CD4-positive, alpha-beta T cell treated with Interleukin-15 for 4 hours (primary cell): ENCODE measurements at regions not wholly inside any gene's neighbourhood (a gene's known extent, or its start where the extent isn't known, plus 50 kb on each side); places are given as distances from the start of the nearest gene placed in this dataset.

Source experiments
- DNase-seq: peaks from one replicate; pipeline ENCODE4 v3.0.0-alpha.2; 2020; ENCODE audit warnings: low spot score

DNA sequence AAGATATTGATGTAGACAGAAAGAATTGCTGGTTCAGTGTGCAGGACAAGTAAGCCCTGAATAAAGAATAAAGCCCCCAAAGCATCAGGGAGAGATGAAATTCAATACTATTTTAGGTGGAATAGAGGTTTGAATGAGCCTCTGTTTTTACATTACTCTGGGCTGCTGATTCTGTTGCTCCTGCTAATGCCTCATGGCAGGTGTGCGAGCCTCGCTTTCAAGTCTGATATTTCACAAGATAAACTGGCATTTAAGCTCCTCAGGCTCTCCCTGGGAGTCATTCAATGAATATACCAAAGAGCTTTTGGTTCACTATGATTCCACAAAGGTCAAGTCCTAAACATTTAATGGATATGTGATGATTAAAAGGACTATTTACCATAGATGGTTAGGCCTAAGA, 601.0 kb upstream of the SLC39A10 start:
- no peak for DNase-seq

DNA sequence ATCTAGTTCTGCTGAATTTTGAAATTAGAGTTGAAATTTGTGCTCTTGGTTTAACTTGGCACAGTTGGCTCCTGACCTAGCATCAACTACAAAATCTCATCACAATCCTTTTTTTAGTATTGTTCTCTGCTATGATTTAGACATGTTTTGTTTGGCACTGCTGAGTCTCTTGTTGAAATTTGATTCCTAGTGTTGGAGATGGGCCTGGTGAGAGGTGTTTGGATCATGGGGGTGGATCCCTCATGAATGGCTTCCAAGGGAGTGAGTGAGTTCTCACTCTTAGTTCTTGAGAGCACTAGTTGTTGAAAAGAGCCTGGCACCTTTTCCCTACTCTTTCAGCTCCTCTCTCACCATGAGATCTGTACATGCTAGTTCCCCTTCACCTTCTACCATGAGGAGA, 605.6 kb upstream of the SLC39A10 start:
- no peak for DNase-seq

DNA sequence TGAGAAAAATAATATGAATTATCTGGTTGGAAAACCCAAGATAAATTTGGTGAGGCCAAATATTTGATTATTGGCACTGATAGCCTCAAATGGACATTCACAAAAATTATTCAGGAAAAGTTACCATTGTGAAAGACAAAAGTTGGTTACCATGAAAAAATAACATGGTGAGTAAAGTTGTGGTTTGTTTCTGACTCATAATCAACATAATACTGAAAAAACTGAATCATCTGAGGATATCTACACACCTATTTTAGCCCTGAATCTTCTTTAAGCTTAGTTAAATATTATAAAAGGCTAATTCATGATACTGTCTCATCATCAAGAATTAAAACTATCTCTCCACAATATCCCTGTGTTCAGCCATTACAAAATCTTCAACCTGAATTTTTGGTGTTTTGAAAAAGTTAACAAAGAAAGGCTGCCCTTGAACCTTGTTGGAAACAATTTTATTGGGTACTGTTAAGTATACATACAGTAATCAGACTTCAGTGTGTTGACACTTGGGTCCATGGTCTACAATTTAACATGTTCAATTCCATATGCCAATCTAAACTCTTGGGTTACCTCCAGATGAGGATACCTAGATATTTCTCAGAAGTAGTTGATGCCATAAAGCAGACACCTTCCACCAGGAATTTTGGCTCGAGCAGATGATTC, 607.5 kb upstream of the SLC39A10 start:
- DNase-seq, result no peak

DNA sequence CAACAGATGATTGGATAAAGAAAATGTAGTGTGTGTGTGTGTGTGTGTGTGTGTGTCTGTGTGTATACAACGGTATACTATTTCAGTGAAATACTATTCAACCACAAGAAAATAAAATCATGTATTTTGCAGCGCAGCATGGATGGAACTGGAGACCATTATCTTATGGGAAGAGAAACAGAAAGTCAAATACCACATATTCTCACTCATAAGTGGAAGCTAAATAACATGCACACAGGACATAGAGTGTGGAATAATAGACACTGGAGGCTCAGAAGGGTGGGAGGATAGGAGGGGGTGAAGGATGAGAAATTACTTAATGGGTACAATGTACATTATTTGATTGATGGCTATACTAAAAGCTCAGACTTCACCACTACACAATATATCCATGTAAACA, 609.1 kb upstream of the SLC39A10 start:
- DNase-seq, result no peak

DNA sequence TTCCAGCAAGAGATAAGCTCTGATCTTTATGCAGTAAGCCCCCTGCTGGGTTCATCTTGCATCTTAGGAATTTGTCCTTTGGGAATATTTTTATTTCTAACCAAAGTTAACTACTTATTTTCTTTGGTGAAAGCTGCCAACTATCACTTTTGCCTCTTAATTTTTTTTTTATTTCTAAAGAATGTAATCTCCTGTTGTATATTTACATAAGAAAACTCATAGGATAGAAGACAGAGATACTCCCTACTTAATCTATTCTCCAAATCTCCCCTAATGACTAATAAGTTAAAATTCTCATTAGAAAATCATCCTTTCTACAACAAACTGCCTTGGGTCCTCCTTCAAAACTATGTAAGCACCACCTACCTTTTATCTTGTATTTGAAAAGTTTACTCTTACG, 612.2 kb upstream of the SLC39A10 start:
- DNase-seq, result no peak

DNA sequence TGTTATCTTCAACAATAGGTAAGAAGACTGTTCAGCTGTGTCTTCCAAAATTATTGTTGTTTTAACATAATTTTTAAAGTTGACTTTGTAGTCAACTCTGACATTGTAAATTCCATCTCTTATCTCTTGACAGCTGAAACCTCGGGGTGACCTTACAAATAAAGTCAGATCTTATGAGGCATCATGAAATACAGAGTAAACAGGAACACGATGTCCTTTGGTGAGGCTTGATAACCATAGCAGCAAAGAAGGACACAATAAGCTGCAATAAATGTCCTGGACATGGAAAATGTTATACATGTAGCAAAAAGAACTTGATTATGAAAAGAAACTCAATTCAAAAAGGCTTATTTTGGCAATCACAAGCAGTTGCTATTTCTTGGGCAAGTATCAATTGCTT, 618.9 kb upstream of the SLC39A10 start:
- no peak for DNase-seq

DNA sequence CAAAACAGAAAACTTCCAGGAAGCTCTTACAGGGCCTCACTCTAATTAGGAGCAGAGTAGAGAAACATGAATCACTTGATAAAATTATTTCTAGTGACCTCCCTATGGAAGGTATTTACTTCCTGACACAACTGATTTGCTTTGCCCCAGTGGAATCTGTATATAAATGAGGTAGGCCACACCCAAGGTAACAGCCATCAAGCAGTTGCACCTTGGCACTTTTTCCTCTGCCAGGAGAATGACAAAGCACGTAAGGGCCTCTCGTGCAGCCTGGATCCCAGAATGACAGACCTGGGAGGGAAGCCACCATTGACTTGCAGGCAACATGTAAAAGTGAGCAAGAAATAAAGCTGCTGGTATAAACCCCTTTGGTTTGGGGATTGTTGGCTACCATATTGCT, 620.0 kb upstream of the SLC39A10 start:
- no peak for DNase-seq

DNA sequence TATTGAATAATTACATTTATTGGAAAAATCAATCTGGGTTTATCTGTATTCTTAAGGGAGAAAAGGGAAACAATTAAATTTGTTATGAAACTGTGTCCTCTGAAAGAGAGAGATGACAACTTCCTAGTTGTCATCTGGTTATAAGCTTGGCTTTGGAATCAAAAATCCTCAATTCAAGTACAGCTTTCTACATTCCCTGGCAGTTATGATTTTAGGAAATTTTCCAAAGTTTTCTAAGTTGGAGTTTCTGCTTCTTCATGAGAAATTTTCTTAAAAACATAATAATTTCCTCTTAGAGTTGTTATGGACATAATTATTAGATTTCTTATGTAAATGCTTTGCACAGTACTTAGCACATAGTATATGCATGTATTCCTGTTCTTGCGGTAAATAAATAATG, 625.6 kb upstream of the SLC39A10 start:
- no peak for DNase-seq

DNA sequence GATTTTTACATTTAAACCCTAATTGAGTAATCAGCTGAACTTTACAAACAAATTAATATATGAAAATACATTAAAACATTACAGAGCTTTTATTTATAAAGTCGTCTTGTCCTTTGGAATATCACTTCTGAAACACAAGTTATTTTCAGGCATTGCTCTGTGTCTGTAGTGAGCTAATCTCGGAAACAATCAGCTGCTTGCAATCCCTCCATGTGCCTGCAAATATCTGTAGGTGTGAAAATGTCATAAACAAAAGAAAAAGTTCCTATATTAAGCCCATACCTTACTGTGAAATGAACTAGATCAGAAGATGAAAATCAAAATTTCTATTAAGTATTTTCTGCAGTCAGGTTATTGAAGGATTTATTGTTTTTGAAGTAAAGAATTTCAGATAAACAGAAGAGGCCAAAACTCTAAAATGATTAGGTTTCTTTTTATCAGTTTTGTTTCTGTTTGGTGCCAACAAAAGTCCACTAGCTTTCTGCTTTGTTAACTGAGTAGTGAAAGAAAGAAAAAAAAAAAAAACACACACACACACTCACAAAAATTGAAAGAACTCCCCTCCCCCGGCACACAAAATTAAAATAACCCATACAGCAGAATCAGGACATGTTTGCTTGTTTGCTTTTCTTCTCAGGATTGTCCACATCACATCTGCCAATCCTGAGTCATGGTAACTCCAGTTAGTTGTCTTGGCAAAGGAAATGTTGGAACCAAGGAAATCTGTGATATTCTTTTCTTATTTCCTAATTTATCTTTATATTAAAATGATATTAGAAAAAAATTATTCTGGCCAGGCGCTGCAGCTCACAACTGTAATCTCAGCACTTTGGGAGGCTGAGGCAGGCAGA, 627.0 kb upstream of the SLC39A10 start:
- DNase-seq, result no peak

DNA sequence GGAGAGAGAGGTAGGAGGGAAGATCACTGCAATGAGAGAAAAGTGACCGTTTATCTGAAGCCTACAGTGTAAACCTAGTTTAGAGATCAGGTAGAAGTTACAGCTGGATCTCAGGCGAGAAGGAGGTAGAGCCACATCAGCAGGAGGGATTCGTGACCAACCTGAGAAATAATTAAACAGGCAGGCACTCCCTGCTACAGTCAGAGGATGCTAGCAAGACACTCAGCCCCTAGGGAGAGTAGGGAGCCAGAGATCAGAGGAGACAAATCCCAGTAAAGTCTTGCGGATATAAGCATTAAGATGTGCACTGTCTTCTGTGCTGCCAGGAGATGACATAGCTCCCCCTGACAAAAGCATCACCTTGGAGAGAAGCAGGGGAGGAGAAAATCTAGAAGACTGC, 629.1 kb upstream of the SLC39A10 start:
- DNase-seq, result no peak

DNA sequence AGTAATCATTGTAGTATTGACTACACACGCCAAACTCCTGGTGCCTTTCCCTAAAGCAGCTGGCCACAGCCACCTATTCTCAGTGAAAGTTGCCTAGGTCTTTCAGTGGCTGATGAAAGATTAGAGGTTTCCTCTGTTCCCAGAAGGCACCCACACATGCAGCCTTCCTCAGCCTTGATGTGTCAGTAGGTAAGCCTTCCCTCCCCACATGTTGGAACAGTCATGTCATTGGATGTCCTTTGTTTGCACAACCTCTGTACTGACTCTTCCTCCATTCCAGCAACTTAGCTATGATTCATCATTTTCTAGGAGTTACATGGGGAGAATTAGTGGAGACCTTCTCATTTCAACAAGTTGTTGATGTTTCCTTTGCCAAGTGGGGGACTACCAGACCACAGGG, 630.8 kb upstream of the SLC39A10 start:
- no peak for DNase-seq

DNA sequence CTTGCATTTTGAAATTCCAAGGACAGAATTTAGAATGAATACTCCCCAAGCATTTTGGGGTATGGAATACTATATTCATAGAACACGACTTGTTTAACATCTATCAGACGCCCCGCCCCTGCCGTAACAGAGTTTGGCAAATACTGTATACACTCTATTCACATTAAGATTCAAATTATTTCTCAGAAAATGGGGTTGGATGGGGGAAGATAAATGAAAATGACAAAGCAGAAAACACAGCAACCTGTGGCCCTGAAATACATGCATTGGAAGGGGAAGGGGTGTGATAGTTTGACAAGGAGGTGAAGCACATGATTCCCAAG, 634.6 kb upstream of the SLC39A10 start:
- DNase-seq, result no peak

DNA sequence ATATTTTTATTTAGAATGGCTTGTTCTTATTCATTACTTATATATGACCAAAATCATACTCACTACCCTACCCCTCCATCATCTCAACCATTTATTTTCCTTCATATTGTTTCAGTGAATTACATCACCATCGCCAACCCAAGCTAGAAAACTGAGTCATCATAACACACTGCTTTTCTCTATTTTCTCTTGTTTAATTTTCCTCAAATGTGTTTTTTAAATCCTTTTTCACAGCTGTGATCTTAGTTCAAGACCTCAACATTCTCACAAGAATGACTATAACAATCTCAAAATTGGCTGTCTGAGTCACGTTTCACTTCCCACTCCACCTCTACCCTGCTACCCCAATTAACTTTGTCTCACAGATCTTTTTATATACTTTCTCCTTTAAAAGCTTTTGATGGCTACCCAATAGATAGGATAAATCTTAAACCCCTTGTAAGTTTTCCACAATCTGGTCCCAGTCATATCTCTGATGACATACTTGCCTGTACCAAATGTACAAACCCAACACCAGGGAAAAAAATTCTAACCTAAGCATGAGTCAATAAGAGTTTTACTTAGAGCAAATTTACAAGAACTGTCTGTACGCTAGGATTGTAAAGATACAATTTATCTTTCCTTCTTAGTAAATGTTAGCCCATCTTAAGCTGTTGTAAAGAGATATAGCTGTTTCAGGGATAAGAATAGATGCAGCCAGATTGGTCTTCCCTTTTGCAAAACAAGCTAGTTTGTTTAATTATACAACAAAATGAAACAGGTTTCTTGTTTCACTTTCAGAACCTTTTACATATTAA, 635.1 kb upstream of the SLC39A10 start:
- DNase-seq, result no peak

DNA sequence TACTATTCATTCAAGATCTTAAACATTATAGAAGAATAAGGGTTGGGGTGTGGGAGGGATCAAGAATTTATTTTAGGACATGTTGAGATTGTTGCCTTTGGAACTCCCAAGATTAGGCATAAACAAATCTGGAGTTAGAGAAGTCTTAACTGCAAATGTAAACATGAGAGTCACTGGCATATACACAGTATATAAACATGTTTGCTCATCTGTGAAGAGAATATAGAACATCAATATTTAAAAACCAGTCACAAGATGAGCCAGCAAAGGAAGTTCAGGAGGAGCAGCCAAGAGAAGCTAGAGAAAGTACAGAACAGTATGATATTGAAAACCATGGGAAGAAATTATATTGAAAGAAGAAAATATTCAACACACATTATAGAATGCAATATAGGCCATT, 638.6 kb upstream of the SLC39A10 start:
- DNase-seq, result no peak

DNA sequence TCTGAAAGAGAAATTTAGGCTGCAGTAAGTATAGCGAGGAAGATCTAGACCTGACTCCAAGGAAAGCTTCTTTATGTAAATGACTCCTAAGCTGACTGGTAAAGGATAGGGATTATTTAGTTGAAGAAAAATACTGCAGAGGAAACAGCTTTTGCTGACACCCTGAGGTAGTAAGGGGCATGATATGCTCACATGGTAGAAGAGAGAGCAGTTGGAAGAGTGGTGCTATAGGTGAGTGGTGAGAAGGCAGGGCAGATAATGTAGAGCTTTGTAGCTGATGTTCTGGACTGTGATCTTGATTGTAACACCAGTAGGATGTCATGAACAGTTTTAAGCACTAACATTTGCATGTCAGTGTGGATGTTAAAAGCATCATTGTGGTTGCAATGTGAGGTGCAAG, 639.1 kb upstream of the SLC39A10 start:
- DNase-seq, result no peak

DNA sequence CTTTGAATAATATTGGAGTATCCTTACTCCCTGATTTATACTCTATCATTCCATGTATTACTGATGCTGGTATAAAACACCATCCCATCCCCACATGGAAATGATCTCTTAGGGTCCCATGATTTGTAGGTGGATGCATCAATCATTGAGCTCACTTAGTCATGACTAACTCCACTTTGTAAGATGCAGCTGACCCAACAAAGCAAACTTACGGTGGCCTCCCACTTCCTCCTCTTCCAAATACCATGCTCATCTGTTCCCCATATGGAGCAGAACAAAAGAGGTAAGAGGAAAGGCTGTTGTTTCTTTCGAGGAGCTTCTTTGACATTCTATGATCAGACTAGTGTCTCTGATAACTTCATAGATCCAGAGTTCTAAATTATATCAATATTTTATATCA, 640.2 kb upstream of the SLC39A10 start:
- no peak for DNase-seq

DNA sequence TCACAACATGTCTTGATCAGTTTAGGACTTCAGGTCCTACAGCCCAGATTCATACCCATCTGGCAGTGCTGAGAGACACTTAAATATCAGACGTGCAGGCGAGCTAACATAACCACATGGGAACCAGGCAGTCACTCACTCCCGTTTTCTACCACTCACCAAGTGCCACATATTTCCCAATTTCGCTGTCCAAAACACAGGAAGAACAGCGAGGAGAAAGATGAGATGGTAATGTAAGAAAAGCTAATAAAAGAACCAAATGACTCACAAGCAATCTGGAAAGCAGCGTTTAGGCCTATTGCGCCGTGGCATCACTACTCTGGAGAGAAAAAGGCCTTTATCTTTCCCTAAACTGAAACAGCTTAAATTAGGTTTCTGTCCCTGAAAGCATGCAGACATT, 647.8 kb upstream of the SLC39A10 start:
- no peak for DNase-seq

DNA sequence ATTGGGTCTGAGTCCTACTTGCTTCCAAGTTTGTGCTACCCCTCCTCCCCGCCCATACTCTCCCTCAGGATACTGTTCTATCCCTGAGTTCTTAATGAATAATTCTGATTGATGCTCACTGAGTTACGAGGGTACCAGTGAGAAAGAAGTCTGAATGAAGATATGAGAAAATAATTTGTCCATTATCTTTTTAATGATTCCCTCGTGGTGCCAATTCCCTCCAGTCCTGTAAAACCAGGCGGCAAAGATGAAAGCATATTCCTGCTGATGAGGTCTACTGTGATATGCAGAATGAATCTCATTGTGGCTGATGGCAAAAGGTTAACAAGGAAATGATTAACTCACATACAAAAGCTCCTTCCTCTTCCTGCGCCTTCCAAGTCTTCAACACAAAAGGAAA, 650.2 kb upstream of the SLC39A10 start:
- DNase-seq, result no peak

DNA sequence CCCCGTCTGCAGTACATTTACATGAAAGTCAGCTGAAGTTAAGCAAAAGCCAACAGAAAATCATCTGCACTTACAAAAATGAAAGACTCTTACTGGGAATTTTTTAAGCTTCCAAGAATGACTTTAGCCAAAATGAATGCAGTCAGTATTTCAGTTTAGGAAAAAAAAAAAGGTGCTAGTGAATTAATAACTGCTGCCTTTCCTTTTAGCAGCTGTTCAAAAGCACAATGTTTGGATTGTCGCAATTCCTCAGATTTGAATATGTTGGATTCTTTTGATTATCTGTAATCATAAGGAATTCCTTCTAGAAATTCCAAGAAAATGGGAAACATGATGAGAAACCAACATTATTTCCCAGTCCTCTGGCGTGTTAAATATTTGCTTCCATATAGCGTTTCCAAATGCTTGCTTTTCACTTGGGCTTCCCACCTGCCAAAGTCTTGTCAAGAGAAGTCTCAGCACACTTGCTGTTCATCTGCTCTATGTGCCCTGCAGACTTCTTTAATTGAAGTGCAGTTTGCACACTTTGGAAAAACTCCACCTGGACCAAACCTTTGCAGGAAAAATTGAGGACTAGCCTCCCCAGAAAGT, 653.0 kb upstream of the SLC39A10 start:
- no peak for DNase-seq

DNA sequence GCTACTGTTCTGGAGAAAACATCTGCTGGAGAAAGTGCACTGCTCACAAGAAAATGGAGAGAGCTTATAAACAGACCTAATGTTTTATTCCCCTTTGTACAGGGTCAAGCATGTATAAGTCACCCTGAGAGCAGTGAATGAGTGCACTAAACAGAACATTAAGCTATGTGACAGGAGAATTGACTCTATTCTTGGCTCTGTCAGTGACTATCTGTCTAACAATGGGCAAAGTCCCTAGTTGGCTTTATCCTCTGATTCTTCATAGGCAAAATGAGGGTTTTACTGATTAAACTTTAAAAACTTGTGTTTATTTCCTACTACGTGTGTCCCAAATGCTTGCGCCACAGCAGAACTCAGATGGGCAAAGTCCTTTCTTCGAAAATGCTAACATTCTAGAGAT, 655.1 kb upstream of the SLC39A10 start:
- no peak for DNase-seq

DNA sequence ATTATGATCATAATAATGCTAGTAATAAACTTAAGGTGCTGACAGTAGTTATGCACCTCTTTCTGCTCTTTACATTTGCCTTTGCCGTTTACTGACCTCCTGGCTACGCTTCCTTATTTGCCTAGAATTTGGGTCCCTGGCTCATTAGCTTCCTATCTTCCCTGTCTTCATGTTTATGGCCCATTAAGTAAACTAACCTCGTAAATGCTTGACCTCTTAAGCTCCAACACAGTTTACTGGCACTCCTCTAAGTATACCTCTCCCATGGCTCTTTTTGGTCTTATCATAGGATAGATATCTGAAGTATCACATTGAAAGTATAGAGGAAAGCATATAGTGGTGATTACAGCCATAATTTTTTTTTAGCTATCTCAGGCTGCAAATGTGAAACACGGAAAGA, 657.3 kb upstream of the SLC39A10 start:
- DNase-seq, result no peak

DNA sequence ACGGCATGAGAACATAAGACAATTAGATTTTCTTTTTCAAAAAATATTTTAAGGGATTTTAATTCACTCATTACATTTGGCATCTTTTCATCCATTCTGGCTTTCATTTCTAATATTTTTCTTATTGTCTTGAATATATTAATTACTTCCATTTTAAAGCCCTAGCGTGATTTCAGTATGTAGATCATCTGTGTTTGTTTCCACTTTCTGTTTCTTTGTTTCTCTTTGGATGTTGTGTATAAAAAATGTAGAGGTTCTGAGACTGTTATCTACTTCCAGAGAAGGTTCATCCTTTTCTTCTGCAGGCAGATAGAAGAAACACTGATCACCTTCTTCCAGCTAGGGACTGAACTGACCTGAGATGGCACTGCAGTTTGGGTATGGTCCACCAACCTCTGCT, 664.4 kb upstream of the SLC39A10 start:
- no peak for DNase-seq

DNA sequence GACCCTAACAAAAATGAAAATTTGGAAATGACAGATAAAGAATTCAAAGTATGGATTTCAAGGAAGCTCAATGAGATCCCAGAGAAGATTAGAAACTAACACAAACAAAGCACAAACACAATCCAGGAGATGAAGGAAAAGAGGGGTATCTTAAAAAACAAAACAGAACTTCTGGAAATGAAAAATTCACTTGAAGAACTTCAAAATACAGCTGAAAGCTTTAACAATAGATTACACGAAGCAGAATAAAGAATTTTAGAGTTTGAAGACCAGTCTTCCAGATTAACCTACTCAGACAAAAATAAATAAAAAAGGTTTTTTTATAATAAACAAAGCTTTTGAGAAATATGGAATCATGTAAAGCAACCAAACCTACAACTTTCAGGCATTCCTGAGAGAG, 671.8 kb upstream of the SLC39A10 start:
- DNase-seq, result no peak
